Skin of body (tissue), 1 donor: ENCODE measurements at regions not wholly inside any gene's neighbourhood (a gene's known extent, or its start where the extent isn't known, plus 50 kb on each side); places are given as distances from the start of the nearest gene placed in this dataset.
"Not testable (repeated sequence)": the region's sequence is repeated elsewhere in the genome, so short reads cannot be mapped to it uniquely, and the experiment has no call there.

ENCODE experiments used
- DNase-seq: peaks from one replicate; lab custom pipeline; 2025; lab: John Stamatoyannopoulos, UW

DNA sequence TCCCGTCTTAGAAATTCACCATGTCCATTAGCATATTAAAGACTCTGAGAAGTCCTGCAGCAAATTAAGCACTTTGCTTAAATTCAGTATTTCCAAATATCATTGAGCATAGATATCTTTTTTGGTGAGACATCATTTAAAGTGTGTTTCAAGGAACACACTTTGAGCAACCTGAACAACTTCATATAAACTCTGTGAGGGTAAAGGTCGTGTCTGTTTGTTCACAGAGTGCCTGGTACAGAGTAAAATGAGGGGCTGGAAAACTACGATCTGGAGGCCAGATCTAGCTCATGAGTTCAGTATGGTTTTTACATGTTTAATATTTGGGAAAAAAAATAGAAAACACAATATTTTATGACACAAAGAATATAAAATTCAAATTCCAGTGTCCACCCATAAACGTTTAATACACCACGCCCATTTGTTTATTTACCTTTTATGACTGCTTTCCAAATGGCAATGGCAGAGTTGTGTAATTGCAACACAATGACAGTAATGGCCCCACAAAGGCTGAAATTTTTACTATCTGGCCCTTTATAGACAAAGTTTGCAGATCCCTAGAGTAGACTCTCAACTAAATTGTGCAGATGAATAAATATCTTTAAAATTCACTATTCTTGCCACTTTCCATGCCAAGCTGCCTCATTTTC, 67.4 kb downstream of the SNTN start:
- DNase-seq: no peak

DNA sequence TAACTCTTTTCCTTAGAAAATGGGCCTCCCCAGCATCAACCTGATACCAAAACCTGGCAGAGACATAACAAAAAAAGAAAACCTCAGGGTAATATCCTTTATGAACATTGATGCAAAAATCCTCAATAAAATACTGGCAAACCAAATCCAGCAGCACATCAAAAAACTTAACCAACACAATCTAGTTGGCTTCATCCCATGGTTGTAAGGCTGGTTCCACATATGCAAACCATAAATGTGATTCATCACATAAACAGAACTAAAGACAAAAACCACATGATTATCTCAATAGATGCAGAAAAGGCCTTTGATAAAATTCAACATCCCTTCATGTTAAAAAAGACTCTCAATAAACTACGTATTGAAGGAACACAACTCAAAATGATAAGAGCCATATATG, 68.5 kb downstream of the SNTN start:
- not testable (repeated sequence) for DNase-seq

GRCh38 chr3:63724987-63725386, 72.5 kb downstream of the SNTN start:
- no peak for DNase-seq

- no peak for DNase-seq
These were observed 74.2 kb downstream of the SNTN start for GRCh38 chr3:63726656-63727055.

DNA sequence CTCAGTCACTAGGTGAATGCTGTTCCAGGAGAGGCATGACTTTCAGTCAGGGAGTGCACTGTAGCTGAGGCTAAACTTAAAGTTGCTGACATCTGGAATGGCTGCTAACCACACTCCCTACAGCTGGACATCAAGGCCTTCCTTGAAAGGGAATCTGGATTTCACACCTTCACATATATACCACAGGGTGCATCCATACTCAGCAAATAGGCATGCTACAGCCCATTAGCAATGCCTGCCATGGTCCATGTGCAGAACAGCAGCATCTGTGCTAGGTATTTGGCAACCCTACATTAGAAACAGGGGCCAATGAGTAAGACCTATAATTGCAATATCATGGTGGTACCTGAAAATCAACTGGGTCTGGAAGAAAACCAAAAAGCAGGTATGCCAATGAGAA, 74.8 kb downstream of the SNTN start:
- DNase-seq: no peak

- DNase-seq: no peak
These were observed 79.4 kb downstream of the SNTN start for GRCh38 chr3:63731866-63732265.

- DNase-seq: not testable (repeated sequence)
These were observed 80.8 kb downstream of the SNTN start for GRCh38 chr3:63733278-63733677.

GRCh38 chr3:63734632-63735031, 82.2 kb downstream of the SNTN start:
- not testable (repeated sequence) for DNase-seq

- DNase-seq: not testable (repeated sequence)
These were observed 82.3 kb upstream of the C3orf49 start for GRCh38 chr3:63736757-63737156.

- not testable (repeated sequence) for DNase-seq
These were observed 80.5 kb upstream of the C3orf49 start for GRCh38 chr3:63738577-63738976.

GRCh38 chr3:63739474-63739873, 79.6 kb upstream of the C3orf49 start:
- no peak for DNase-seq

GRCh38 chr3:63740116-63740515, 79.0 kb upstream of the C3orf49 start:
- DNase-seq: no peak

GRCh38 chr3:63744693-63745092, 74.4 kb upstream of the C3orf49 start:
- DNase-seq: not testable (repeated sequence)

DNA sequence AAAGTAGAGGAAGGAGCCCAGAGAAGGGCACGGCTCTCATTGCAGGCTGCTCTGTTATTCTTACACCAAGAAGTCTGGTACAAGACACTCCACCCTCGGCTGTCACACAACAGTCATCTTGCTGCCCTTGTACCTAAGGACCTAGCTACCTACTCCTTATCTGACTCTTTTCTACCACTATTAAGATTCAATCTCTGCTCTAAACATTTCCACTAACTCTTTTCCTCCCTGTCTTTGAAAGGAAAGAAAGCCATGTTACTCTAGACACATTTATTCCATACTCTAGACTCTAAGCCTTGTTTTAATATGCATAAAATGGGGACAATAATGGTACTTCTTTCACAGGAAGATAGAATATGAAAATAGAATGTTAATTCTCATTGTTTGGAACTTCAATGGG, 73.3 kb upstream of the C3orf49 start:
- no peak for DNase-seq

DNA sequence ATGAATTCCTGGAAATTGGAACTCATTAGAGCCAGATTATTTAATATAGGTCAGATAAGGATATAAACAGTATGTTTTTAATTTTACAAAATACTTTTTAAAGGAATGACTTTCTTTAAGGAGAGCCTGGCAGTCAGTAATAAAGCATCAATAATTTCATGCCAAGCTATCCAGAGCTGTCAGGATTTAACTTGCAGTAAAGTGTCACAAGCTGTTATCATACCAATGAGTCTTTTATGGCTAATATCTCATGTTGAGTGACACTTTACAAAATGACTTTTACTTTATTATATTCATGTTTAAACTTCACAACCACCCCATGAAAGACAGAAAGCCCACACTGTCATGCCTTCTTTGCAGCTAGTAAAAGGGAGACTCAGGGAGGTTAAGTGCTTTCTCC, 72.9 kb upstream of the C3orf49 start:
- no peak for DNase-seq

GRCh38 chr3:63751459-63751858, 67.6 kb upstream of the C3orf49 start:
- DNase-seq: no peak

DNA sequence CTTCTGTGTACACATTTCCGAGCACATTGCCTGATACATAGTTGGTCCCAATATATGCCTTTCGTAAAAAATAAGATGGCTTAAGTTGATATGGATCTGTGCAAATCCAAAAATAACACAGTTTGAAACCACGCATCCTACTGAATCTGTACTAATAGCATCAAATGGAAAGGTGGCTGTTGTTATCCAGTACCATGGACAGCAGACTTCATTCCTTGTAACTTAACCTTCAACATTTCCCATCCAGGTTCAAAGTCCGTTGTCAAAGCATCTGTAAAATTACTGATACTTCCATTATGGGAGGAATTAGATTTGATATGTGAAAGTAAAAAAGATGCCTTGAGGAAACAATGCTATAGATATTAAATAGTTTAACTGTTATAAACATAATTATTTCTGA, 65.5 kb upstream of the C3orf49 start:
- no peak for DNase-seq

GRCh38 chr3:63753995-63754394, 65.1 kb upstream of the C3orf49 start:
- no peak for DNase-seq

DNA sequence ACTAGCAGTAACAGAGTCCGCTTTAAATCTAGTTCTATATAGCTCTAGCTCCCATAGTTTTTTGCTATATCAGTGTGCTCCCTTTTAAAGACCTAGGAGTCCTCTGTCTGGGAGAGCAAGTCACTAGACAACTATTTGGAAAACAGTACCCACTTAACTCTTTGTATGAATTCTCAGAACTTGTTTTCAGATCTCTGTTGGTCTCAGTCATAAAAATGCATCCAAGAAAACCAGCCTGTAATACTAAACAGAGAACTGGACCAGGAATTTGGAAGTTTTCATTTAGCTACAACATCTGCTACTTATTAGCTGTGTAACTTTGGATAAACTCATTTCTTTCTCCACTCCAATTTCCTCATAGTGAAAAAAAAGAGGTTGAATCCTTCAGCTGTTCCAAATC, 56.9 kb upstream of the C3orf49 start:
- DNase-seq: peak; percentile 73

DNA sequence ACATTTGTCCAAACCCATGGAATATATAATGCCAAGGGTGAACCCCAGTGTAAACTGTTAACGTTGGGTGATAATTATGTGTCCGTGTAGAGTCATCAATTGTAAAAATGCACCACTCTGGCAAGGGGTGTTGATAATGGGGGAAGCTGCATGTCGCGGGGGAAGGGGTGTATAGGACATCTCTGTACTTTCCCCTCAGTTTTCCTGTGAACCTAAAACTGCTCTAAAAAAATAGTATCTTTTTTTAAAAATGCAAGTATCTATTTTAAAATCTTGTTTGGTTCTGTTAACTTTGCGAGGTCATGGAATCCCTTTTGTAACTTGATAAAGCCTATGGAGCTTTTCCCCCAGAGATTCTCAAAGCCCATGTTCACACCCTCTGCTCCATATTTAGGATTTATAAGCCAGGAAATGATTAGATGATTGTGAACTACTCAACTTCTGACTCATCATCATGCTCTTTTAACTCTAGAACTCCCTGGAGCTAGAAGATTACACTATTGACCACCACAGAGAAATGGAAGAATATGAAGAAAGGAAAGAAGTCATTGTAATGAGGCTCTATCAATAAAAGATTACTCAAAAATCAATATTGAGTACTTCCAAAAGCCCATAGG, 56.1 kb upstream of the C3orf49 start:
- DNase-seq: peak; percentile 70

DNA sequence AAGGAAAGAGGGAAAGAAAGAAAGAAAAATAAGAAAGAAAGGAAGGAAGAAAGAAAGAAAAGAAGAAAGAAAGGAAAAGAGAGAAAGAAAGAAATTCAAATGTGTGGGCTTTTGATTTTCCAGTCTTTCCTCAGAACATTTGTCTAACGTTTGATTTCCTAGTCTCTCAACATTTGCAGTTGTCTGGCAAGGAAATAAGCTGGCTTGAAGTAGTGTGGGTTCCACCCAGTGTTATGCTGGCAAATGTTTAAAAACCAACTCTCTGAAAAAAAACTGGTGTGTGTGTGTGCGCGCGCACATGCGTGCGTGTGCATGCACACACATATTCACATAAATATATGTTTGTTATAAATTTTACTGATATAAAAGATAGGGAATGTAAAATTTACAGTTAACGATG, 54.6 kb upstream of the C3orf49 start:
- no peak for DNase-seq

DNA sequence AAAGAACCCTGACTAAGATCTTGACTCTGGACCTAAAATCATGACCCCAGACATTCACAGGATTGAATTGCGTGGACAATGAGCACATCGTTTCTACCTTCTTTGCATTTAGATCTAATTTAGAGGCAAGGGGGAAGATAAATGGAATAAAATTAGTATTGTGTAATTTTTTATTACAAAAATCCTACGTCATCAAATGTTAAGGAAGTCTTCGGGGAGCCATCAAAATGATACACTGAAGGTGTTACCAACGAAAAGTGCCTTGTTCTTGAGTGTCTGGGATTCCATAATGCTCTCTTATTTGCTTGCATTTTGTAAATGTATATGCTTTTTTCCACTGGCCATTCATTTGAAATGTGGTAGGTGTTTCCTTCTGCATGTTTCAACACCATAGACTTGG, 52.8 kb upstream of the C3orf49 start:
- no peak for DNase-seq

- no peak for DNase-seq
These were observed 50.7 kb upstream of the C3orf49 start for GRCh38 chr3:63768386-63768785.

DNA sequence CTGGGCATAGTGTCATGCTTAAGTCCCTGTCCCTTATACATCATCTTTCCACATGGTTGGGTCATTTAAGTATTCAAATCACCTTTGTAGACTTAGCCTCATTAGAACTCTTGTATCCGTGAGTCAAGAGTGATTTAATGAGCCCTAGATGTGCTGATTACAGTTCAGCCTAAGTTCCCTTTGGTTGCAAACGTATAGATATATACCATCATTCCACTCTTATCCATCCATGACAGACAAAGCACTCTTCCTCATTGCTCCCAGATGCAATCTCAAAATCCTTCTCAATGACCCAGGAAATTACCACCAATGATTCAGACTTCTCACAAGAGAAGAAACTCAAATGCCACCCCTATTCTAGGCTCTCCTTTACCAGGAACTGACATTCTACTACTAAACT, 50.2 kb upstream of the C3orf49 start:
- DNase-seq: no peak
